PC-3 (cell line): ENCODE measurements at regions not wholly inside any gene's neighbourhood (a gene's known extent, or its start where the extent isn't known, plus 50 kb on each side); places are given as distances from the start of the nearest gene placed in this dataset.

Experiments used
- ATAC-seq: fragments of 200-7000 bp; cut with Tn5 transposase; 2 replicates; pipeline ENCODE4 v1.9.1; 2020; ENCODE audit warnings: mild to moderate bottlenecking, moderate library complexity
- BruUV-seq: library from RNA; stranded (reverse); fragments of 400-500 nt; replicated peaks from 2 replicates; lab custom pipeline; 2021; lab: Mats Ljungman, UMichigan
- CTCF ChIA-PET: fragments of 300-600 bp; sonication (Branson Sonifier 250); formaldehyde crosslinking; loops from one replicate; lab custom pipeline; 2022; ENCODE audit warnings: antibody characterized with exemption; lab: Charles Lee
- POLR2A ChIA-PET: fragments of 300-600 bp; sonication (Branson Sonifier 250); formaldehyde crosslinking; loops from one replicate; lab custom pipeline; 2022; ENCODE audit warnings: antibody characterized with exemption; ENCODE audit not compliant: unreplicated experiment; lab: Charles Lee
- DNase-seq: peaks from one replicate; pipeline ENCODE4 v3.0.0-alpha.2; 2015
- H2AFZ ChIP-seq: fragments of 300-600 bp; sonication (generic); 2 replicates; pipeline ENCODE4 v1.6.0; 2016; ENCODE audit warnings: antibody characterized with exemption, low read length
- H3F3A ChIP-seq: fragments of 300-600 bp; sonication (generic); one replicate; pipeline ENCODE4 v1.6.0; 2017; ENCODE audit warnings: antibody characterized with exemption, low read length, control low read depth, mild to moderate bottlenecking; ENCODE audit not compliant: unreplicated experiment
- H3K27ac ChIP-seq: fragments of 300-600 bp; sonication (generic); 2 replicates; pipeline ENCODE4 v1.5.1; 2016; ENCODE audit warnings: mild to moderate bottlenecking, low read length
- H3K27me3 ChIP-seq: fragments of 300-600 bp; sonication (generic); 2 replicates; pipeline ENCODE4 v1.6.1; 2016; ENCODE audit warnings: low read length, mixed read lengths
- H3K36me3 ChIP-seq: fragments of 300-600 bp; sonication (generic); 2 replicates; pipeline ENCODE4 v1.6.1; 2016; ENCODE audit warnings: low read depth, mixed run types, low read length, mixed read lengths
- H3K4me1 ChIP-seq: fragments of 300-600 bp; sonication (generic); 2 replicates; pipeline ENCODE4 v1.5.1; 2016; ENCODE audit warnings: low read length; ENCODE audit not compliant: insufficient read depth
- H3K4me2 ChIP-seq: fragments of 300-600 bp; sonication (generic); 2 replicates; pipeline ENCODE4 v1.6.0; 2016; ENCODE audit warnings: low read length
- H3K4me3 ChIP-seq: fragments of 300-600 bp; sonication (generic); 2 replicates; pipeline ENCODE4 v1.5.1; 2016; ENCODE audit warnings: mild to moderate bottlenecking, low read length, mixed read lengths
- H3K79me2 ChIP-seq: fragments of 300-600 bp; sonication (generic); 2 replicates; pipeline ENCODE4 v1.6.1; 2017; ENCODE audit warnings: low read length, mixed read lengths
- H3K9ac ChIP-seq: fragments of 300-600 bp; sonication (generic); 2 replicates; pipeline ENCODE4 v1.6.0; 2016; ENCODE audit warnings: mild to moderate bottlenecking, low read length
- H3K9me2 ChIP-seq: fragments of 300-600 bp; sonication (generic); replicated peaks from 2 replicates; pipeline ENCODE4 v1.6.1; 2016; ENCODE audit warnings: mixed run types, low read length, mixed read lengths
- H3K9me3 ChIP-seq: fragments of 300-600 bp; sonication (generic); 2 replicates; pipeline ENCODE4 v1.6.1; 2016; ENCODE audit warnings: low read length, mixed read lengths
- H4K20me1 ChIP-seq: fragments of 300-600 bp; sonication (generic); 2 replicates; pipeline ENCODE4 v1.6.1; 2016; ENCODE audit warnings: low read length, mixed read lengths
- CTCF ChIP-seq: fragments of 300-600 bp; sonication (generic); conservative IDR thresholded peaks from 2 replicates; pipeline ENCODE4 v1.5.1; 2017; ENCODE audit warnings: antibody characterized with exemption, low read depth, mild to moderate bottlenecking, low read length
- EZH2 ChIP-seq: fragments of 300-600 bp; sonication (generic); IDR thresholded peaks from one replicate; pipeline ENCODE4 v1.6.1; 2017; ENCODE audit warnings: antibody characterized with exemption, mild to moderate bottlenecking, low read length; ENCODE audit not compliant: unreplicated experiment
- EZH2phosphoT487 ChIP-seq: fragments of 300-600 bp; sonication (generic); IDR thresholded peaks from 2 replicates; pipeline ENCODE4 v1.6.1; 2018; ENCODE audit warnings: mild to moderate bottlenecking, antibody characterized with exemption, low read length, borderline replicate concordance
- intact Hi-C: fragments of 100-400 bp; cut with micrococcal nuclease; formaldehyde crosslinking; loops from 2 replicates; pipeline ENCODE4 v1.9.0; 2023

GRCh38 chr16:54588026-54588425 is 301.4 kb upstream of the IRX3 start:
- Histone ChIP-seq H3K36me3 (no peaks in the 10 kb centered on the region), H3K4me1 (no peaks in the 10 kb centered on the region), H4K20me1 (no peaks in the 10 kb centered on the region), H2AFZ (no peak overlapping the region), H3K9me3 (no peaks in the 10 kb centered on the region), H3K79me2 (no peaks in the 10 kb centered on the region), H3K27me3 (no peaks in the 10 kb centered on the region), H3K4me3 (no peak overlapping the region), H3K27ac (no peak overlapping the region), H3F3A (no peaks in the 10 kb centered on the region), H3K4me2 (no peak overlapping the region), H3K9ac (no peak overlapping the region), H3K9me2 (no peaks in the 10 kb centered on the region)
- POLR2A ChIA-PET, result no interaction called here
- ATAC-seq (no peak), DNase-seq (no peak)
- no TSS peak for BruUV-seq
- intact Hi-C loops, result no loop called here
- CTCF ChIA-PET, result no interaction called here
- TF ChIP-seq EZH2 (no peak), EZH2phosphoT487 (no peak), CTCF (no peak)

- no TSS peak for BruUV-seq
- ChIA-PET POLR2A (no interaction called here), CTCF (no interaction called here)
- Histone ChIP-seq H3K9me2 (no peaks in the 10 kb centered on the region), H3F3A (no peaks in the 10 kb centered on the region), H3K36me3 (no peaks in the 10 kb centered on the region), H3K27me3 (no peaks in the 10 kb centered on the region), H4K20me1 (no peaks in the 10 kb centered on the region), H3K4me3 (no peak overlapping the region), H3K9me3 (no peaks in the 10 kb centered on the region), H3K4me1 (no peaks in the 10 kb centered on the region), H3K27ac (no peak overlapping the region), H3K9ac (no peak overlapping the region), H3K79me2 (no peaks in the 10 kb centered on the region), H2AFZ (no peak overlapping the region), H3K4me2 (no peak overlapping the region)
- DNase-seq (no peak), ATAC-seq (no peak)
- TF ChIP-seq EZH2phosphoT487 (no peak), CTCF (no peak), EZH2 (no peak)
- intact Hi-C loops, result no loop called here
Observed at GRCh38 chr16:54587176-54587515, 300.6 kb upstream of the IRX3 start.

GRCh38 chr16:54586474-54587175 is 300.0 kb upstream of the IRX3 start:
- Histone ChIP-seq H3F3A (no peaks in the 10 kb centered on the region), H4K20me1 (no peaks in the 10 kb centered on the region), H3K27ac (no peak overlapping the region), H3K9me3 (no peaks in the 10 kb centered on the region), H3K79me2 (no peaks in the 10 kb centered on the region), H3K4me1 (no peaks in the 10 kb centered on the region), H3K4me3 (no peak overlapping the region), H3K27me3 (no peaks in the 10 kb centered on the region), H3K4me2 (no peak overlapping the region), H3K36me3 (no peaks in the 10 kb centered on the region), H2AFZ (no peak overlapping the region), H3K9me2 (no peaks in the 10 kb centered on the region), H3K9ac (no peak overlapping the region)
- CTCF ChIA-PET, result no interaction called here
- DNase-seq, result no peak
- BruUV-seq, result no TSS peak
- no peak for ATAC-seq
- TF ChIP-seq EZH2, result no peak
- TF ChIP-seq EZH2phosphoT487, result no peak
- POLR2A ChIA-PET, result no interaction called here
- intact Hi-C loops, result no loop called here
